ENCODE measurements at regions not wholly inside any gene's neighbourhood (a gene's known extent, or its start where the extent isn't known, plus 50 kb on each side); places are given as distances from the start of the nearest gene placed in this dataset.
"Not testable (repeated sequence)": the region's sequence is repeated elsewhere in the genome, so short reads cannot be mapped to it uniquely, and the experiment has no call there.

DNA sequence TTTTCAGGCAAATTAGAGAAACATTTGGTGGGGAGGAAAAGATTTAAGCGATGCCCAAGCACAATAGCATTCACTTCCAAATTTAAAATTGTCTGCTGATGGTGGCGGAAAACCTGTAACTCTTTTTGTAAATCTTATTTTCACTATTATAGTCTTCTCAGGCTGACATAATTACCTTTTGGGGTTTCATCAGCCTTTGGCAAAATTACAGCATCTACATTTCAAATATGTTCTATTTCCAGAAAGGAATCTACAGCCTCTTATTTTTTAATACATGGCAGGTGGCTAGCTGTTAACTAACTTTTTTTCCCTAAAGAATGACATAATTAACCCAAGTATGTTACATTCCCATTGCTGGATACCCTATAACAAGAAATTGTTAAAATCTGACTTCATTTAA is 391.5 kb upstream of the CCDC54 start:
- ATAC-seq (no peak), DNase-seq (no peak)
- Histone ChIP-seq H3K4me3 (no peak overlapping the region), H3K4me1 (peaks cover 18 to 21% of the 10 kb centered on the region in 2 donors), H3K36me3 (no peaks in the 10 kb centered on the region), H3K9me3 (no peaks in the 10 kb centered on the region), H3K27ac (no peak overlapping the region), H3K27me3 (no peaks in the 10 kb centered on the region)
- intact Hi-C loops (cut with DNase I; ENCODE audit: low total_unique reads) = no loop called here
- TF ChIP-seq, protein P1, sequence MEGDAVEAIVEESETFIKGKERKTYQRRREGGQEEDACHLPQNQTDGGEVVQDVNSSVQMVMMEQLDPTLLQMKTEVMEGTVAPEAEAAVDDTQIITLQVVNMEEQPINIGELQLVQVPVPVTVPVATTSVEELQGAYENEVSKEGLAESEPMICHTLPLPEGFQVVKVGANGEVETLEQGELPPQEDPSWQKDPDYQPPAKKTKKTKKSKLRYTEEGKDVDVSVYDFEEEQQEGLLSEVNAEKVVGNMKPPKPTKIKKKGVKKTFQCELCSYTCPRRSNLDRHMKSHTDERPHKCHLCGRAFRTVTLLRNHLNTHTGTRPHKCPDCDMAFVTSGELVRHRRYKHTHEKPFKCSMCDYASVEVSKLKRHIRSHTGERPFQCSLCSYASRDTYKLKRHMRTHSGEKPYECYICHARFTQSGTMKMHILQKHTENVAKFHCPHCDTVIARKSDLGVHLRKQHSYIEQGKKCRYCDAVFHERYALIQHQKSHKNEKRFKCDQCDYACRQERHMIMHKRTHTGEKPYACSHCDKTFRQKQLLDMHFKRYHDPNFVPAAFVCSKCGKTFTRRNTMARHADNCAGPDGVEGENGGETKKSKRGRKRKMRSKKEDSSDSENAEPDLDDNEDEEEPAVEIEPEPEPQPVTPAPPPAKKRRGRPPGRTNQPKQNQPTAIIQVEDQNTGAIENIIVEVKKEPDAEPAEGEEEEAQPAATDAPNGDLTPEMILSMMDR (IDR thresholded peaks at IDR 0.05 in 4 of 5, conservative IDR thresholded peaks at IDR 0.05 in 1 of 5) = no peak
- TF ChIP-seq POLR2A (IDR thresholded peaks at IDR 0.05) = no peak
- in situ Hi-C loops (cut with MboI; ENCODE audit: low sequenced_read_pairs in 4 of 4) = no loop called here

DNA sequence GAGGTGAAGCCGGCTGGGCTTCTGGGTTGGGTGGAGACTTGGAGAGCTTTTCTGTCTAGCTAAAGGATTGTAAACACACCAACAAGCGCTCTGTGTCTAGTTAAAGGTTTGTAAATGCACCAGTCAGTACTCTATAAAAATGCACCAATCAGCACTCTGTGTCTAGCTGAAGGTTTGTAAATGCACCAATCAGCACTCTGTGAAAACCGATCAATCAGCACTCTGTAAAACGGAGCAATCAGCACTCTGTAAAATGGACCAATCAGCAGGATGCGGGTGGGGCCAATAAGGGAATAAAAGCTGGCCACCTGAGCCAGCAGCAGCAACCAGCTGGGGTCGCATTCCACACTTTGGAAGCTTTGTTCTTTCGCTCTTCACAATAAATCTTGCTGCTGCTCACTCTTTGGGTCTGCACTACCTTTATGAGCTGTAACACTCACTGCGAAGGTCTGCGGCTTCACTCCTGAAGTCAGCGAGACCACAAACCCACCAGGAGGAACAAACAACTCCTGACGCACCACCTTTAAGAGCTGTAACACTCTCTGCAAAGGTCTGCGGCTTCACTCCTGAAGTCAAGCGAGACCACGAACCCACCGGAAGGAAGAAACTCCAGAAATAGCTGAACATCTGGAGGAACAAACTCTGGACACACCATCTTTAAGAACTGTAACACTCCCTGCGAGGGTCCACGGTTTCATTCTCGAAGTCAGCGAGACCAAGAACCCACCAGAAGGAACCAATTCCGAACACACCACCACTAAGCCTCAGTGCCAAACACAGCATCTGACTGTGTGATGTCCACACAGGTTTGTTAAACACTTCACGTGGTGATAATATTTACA is 378.2 kb upstream of the CCDC54 start:
- H3K36me3 ChIP-seq; H3K4me1 ChIP-seq; H3K9me3 ChIP-seq; H3K27ac ChIP-seq; intact Hi-C loops (cut with DNase I; ENCODE audit: low total_unique reads); H3K4me3 ChIP-seq; H3K27me3 ChIP-seq; ATAC-seq; DNase-seq; in situ Hi-C loops (cut with MboI; ENCODE audit: low sequenced_read_pairs in 4 of 4): not testable (repeated sequence)

DNA sequence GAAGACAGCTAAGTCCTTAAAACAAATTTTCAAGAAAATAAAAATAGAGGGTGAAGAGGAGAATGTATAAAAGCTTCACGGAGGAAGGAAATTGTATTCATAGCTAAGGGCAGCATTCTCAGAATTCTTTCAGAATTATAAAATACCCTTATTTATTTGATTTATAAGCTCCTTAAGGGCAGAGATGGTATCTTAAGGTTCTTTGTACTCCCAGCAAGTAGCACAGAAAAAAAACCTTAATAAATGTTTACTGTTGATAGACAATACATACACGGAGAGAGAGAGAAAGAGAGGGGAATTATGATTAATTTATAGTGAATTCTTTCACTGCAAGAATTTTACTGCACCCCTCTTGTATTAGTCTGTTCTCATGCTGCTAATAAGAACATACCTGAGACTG is 375.6 kb upstream of the CCDC54 start:
- no peaks in the 10 kb centered on the region for H3K27me3 ChIP-seq
- H3K4me3 ChIP-seq = no peak overlapping the region
- in situ Hi-C loops (cut with MboI; ENCODE audit: low sequenced_read_pairs in 4 of 4) = no loop called here
- H3K36me3 ChIP-seq = no peaks in the 10 kb centered on the region
- no peaks in the 10 kb centered on the region for H3K4me1 ChIP-seq
- intact Hi-C loops (cut with DNase I; ENCODE audit: low total_unique reads) = no loop called here
- no peak for DNase-seq
- ATAC-seq = no peak
- no peak overlapping the region for H3K27ac ChIP-seq
- TF ChIP-seq, protein P1 (IDR thresholded peaks at IDR 0.05 in 4 of 5, conservative IDR thresholded peaks at IDR 0.05 in 1 of 5) = no peak
- TF ChIP-seq POLR2A (IDR thresholded peaks at IDR 0.05) = no peak
- no peaks in the 10 kb centered on the region for H3K9me3 ChIP-seq

DNA sequence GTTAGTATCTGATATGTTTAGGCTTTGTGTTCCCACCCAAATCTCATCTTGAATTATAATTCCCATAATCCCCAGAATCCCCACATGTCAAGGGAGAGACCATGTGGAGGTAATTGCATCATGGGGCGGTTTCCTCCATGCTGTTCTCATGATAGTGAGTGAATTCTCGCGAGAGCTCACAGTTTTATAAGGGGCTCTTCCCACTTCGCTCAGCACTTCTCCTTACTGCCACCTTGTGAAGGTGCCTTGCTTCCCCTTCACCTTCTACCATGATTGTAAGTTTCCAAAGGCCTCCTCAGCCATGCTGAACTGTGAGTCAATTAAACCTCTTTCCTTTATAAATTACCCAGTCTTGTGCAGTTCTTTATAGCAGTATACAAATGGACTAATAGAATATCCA is 371.9 kb upstream of the CCDC54 start:
- H3K36me3 ChIP-seq; in situ Hi-C loops (cut with MboI; ENCODE audit: low sequenced_read_pairs in 4 of 4): not testable (repeated sequence)

DNA sequence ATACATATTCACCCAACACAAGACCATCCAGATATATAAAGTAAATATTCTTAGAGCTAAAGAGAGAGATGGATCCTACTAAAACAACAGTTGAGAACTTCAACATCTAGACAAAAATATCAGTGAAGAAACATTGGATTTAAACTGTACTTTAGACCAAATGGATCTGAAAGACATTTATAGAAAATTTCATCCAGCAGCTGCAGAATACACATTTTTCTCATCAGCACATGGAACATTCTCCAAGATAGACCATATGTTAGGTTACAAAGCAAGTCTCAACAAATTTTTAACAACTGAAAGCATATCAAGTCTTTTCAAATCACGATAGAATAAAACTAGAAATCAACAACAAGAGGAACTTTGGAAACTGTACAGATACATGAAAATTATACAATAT is 369.0 kb upstream of the CCDC54 start:
- TF ChIP-seq, protein P1 (IDR thresholded peaks at IDR 0.05 in 4 of 5, conservative IDR thresholded peaks at IDR 0.05 in 1 of 5) = no peak
- no peak for TF ChIP-seq POLR2A (IDR thresholded peaks at IDR 0.05)
- in situ Hi-C loops (cut with MboI; ENCODE audit: low sequenced_read_pairs in 4 of 4) (no loop called here), intact Hi-C loops (cut with DNase I; ENCODE audit: low total_unique reads) (no loop called here)
- no peak overlapping the region for H3K27ac ChIP-seq
- H3K4me1 ChIP-seq = no peaks in the 10 kb centered on the region
- no peak overlapping the region for H3K4me3 ChIP-seq
- H3K27me3 ChIP-seq = no peaks in the 10 kb centered on the region
- H3K36me3 ChIP-seq = no peaks in the 10 kb centered on the region
- no peaks in the 10 kb centered on the region for H3K9me3 ChIP-seq
- DNase-seq = no peak
- ATAC-seq = no peak

More for the DNA sequence above, 371.9 kb upstream of the CCDC54 start:
- ATAC-seq; H3K4me3 ChIP-seq; intact Hi-C loops (cut with DNase I; ENCODE audit: low total_unique reads); H3K9me3 ChIP-seq; H3K27ac ChIP-seq; H3K4me1 ChIP-seq; DNase-seq; H3K27me3 ChIP-seq: not testable (repeated sequence)

DNA sequence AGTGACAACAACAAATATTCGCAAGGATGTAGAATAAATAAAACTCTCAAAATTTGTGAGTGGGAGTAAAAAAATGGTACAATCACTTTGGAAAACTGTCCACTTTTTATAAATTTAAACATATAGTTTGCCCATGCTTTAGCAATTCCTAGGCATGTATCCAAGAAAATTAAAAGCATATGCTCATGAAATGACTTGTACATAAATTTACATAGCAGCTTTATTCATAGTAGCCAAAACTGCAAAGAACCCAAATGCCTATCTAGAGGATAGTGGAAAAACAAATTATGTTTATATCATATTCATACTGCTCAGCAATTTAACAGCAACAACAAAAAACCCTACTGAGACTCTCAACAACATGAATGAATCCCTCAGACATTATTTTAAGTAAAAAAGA is 363.6 kb upstream of the CCDC54 start:
- H3K27ac ChIP-seq = no peak overlapping the region
- H3K27me3 ChIP-seq = no peaks in the 10 kb centered on the region
- H3K36me3 ChIP-seq = no peaks in the 10 kb centered on the region
- ATAC-seq = no peak
- intact Hi-C loops (cut with DNase I; ENCODE audit: low total_unique reads) (no loop called here), in situ Hi-C loops (cut with MboI; ENCODE audit: low sequenced_read_pairs in 4 of 4) (no loop called here)
- H3K4me1 ChIP-seq = no peaks in the 10 kb centered on the region
- DNase-seq = no peak
- H3K4me3 ChIP-seq = no peak overlapping the region
- TF ChIP-seq POLR2A (IDR thresholded peaks at IDR 0.05) = no peak
- TF ChIP-seq, protein P1 (IDR thresholded peaks at IDR 0.05 in 4 of 5, conservative IDR thresholded peaks at IDR 0.05 in 1 of 5) = no peak
- no peaks in the 10 kb centered on the region for H3K9me3 ChIP-seq
